SK-N-SH (cell line): ENCODE measurements at regions not wholly inside any gene's neighbourhood (a gene's known extent, or its start where the extent isn't known, plus 50 kb on each side); places are given as distances from the start of the nearest gene placed in this dataset.

ENCODE experiments used
- ELF1 ChIP-seq: IDR thresholded peaks from 2 replicates; pipeline ENCODE4 v1.4.0; 2012
- EP300 ChIP-seq, 2 experiments: IDR thresholded peaks; 2 replicates each; pipeline versions ENCODE4 v1.4.0 to v1.6.1; 2012; ENCODE audit warnings: borderline replicate concordance in 1 of 2, low read depth in 1 of 2, low read length in 1 of 2
- EZH2phosphoT487 ChIP-seq: fragments of 200-600 bp; sonication (generic); IDR thresholded peaks from 2 replicates; pipeline ENCODE4 v1.6.1; 2017; ENCODE audit warnings: low read depth, mixed run types, mild to moderate bottlenecking, antibody characterized with exemption, moderate library complexity, borderline replicate concordance
- FOXM1 ChIP-seq: IDR thresholded peaks from 2 replicates; pipeline ENCODE4 v1.4.0; 2012; ENCODE audit warnings: low read depth, mild to moderate bottlenecking
- PBX3 ChIP-seq: IDR thresholded peaks from 2 replicates; pipeline ENCODE4; 2012
- POLR2AphosphoS5 ChIP-seq: IDR thresholded peaks from 2 replicates; pipeline ENCODE4 v1.6.1; 2012; ENCODE audit warnings: low read depth, low read length
- RCOR1 ChIP-seq: fragments of 150-350 bp; IDR thresholded peaks from 2 replicates; pipeline ENCODE4 v1.6.1; 2017; ENCODE audit warnings: antibody characterized with exemption, low read length
- SMC3 ChIP-seq: IDR thresholded peaks from 2 replicates; pipeline ENCODE4 v1.6.1; 2012; ENCODE audit warnings: low read depth, low read length, improper control_type of control experiment
- TF ChIP-seq, protein P1 (sequence below): fragments of 200-600 bp; sonication (generic); IDR thresholded peaks from 2 replicates; pipeline ENCODE4 v1.6.1; 2017; ENCODE audit warnings: antibody characterized with exemption, mild to moderate bottlenecking, moderate library complexity
- TF ChIP-seq, protein P2 (sequence below): IDR thresholded peaks from 2 replicates; pipeline ENCODE4 v1.4.0; 2012; ENCODE audit warnings: low read depth
- TF ChIP-seq, protein P3 (sequence below): IDR thresholded peaks from 2 replicates; pipeline ENCODE4 v1.4.0; 2012; ENCODE audit warnings: low read depth, borderline replicate concordance
- TF ChIP-seq, protein P4 (sequence below): IDR thresholded peaks from 2 replicates; pipeline ENCODE4 v1.6.1; 2012; ENCODE audit warnings: mild to moderate bottlenecking, low read depth, low read length, moderate library complexity

DNA sequence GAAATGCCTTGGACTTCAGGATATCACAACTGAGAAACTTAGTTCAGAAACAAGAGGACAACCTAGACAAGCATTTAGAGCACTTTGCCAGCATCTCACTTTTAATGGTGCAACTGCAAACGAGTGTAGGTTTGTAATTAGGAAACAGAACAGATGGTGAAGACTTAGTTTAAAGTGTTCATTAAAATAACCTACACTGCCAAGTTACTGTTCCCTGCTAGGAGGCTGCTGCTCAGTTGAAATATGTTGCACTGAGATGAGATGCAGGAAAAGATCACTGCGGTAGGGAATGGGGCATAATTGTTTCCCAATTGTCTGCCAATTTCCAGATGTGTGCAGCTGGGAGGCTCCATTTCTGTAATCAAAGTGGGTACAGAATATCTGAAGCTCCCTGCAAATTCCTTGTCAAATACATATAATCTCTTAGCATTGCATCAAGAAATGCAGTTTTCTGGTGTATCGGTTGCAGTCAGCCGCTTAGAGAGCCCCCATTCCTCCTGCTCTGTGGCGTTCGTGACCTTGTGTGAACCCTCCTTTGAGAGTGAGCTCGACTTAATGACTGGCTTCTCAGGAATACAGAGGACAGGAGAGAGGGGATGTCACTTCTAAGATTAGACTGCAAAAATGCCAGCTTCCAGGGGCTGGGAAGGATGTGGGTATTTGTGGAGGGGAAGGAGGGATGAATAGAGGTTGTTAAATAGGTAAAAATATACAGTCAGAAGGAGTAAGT is 448.9 kb downstream of the MED10 start:
- TF ChIP-seq, protein P1, sequence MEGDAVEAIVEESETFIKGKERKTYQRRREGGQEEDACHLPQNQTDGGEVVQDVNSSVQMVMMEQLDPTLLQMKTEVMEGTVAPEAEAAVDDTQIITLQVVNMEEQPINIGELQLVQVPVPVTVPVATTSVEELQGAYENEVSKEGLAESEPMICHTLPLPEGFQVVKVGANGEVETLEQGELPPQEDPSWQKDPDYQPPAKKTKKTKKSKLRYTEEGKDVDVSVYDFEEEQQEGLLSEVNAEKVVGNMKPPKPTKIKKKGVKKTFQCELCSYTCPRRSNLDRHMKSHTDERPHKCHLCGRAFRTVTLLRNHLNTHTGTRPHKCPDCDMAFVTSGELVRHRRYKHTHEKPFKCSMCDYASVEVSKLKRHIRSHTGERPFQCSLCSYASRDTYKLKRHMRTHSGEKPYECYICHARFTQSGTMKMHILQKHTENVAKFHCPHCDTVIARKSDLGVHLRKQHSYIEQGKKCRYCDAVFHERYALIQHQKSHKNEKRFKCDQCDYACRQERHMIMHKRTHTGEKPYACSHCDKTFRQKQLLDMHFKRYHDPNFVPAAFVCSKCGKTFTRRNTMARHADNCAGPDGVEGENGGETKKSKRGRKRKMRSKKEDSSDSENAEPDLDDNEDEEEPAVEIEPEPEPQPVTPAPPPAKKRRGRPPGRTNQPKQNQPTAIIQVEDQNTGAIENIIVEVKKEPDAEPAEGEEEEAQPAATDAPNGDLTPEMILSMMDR, result no peak
- TF ChIP-seq, protein P2, sequence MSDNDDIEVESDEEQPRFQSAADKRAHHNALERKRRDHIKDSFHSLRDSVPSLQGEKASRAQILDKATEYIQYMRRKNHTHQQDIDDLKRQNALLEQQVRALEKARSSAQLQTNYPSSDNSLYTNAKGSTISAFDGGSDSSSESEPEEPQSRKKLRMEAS, result no peak
- TF ChIP-seq, protein P3, sequence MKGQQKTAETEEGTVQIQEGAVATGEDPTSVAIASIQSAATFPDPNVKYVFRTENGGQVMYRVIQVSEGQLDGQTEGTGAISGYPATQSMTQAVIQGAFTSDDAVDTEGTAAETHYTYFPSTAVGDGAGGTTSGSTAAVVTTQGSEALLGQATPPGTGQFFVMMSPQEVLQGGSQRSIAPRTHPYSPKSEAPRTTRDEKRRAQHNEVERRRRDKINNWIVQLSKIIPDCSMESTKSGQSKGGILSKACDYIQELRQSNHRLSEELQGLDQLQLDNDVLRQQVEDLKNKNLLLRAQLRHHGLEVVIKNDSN, result no peak
- TF ChIP-seq SMC3 (no peak), PBX3 (no peak), POLR2AphosphoS5 (no peak), EP300 (IDR thresholded peaks at IDR 0.05; ENCODE audit: borderline replicate concordance in 1 of 2, low read depth in 1 of 2, low read length in 1 of 2) (no peak), RCOR1 (no peak), EZH2phosphoT487 (no peak), FOXM1 (no peak), ELF1 (no peak)
- TF ChIP-seq, protein P4, sequence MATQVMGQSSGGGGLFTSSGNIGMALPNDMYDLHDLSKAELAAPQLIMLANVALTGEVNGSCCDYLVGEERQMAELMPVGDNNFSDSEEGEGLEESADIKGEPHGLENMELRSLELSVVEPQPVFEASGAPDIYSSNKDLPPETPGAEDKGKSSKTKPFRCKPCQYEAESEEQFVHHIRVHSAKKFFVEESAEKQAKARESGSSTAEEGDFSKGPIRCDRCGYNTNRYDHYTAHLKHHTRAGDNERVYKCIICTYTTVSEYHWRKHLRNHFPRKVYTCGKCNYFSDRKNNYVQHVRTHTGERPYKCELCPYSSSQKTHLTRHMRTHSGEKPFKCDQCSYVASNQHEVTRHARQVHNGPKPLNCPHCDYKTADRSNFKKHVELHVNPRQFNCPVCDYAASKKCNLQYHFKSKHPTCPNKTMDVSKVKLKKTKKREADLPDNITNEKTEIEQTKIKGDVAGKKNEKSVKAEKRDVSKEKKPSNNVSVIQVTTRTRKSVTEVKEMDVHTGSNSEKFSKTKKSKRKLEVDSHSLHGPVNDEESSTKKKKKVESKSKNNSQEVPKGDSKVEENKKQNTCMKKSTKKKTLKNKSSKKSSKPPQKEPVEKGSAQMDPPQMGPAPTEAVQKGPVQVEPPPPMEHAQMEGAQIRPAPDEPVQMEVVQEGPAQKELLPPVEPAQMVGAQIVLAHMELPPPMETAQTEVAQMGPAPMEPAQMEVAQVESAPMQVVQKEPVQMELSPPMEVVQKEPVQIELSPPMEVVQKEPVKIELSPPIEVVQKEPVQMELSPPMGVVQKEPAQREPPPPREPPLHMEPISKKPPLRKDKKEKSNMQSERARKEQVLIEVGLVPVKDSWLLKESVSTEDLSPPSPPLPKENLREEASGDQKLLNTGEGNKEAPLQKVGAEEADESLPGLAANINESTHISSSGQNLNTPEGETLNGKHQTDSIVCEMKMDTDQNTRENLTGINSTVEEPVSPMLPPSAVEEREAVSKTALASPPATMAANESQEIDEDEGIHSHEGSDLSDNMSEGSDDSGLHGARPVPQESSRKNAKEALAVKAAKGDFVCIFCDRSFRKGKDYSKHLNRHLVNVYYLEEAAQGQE, result no peak
